ENCODE measurements at regions not wholly inside any gene's neighbourhood (a gene's known extent, or its start where the extent isn't known, plus 50 kb on each side); places are given as distances from the start of the nearest gene placed in this dataset.

- TF ChIP-seq CTCF (IDR thresholded peaks at IDR 0.05) (no peak), POLR2A (IDR thresholded peaks at IDR 0.05) (no peak)
These were observed 105.0 kb upstream of the ADGRL2 start for GRCh38 chr1:81695741-81696140.
